Activated CD8-positive, alpha-beta memory T cell treated with anti-CD3 and anti-CD28 coated beads for 24 hours (primary cell): ENCODE measurements at regions not wholly inside any gene's neighbourhood (a gene's known extent, or its start where the extent isn't known, plus 50 kb on each side); places are given as distances from the start of the nearest gene placed in this dataset.

Source experiments
- DNase-seq: peaks from one replicate; pipeline ENCODE4 v3.0.0-alpha.2; 2020

GRCh38 chr2:778731-779350 lies 101.6 kb upstream of the TMEM18 start:
- no peak for DNase-seq

GRCh38 chr2:777546-777945 lies 100.3 kb upstream of the TMEM18 start:
- DNase-seq = no peak

- DNase-seq = no peak
Observed at GRCh38 chr2:777051-777450, 99.8 kb upstream of the TMEM18 start.

GRCh38 chr2:776487-776886 lies 99.3 kb upstream of the TMEM18 start:
- no peak for DNase-seq

GRCh38 chr2:776038-776437 lies 98.8 kb upstream of the TMEM18 start:
- no peak for DNase-seq

- DNase-seq = no peak
Observed at GRCh38 chr2:774436-774835, 97.2 kb upstream of the TMEM18 start.

GRCh38 chr2:773256-774160 lies 96.3 kb upstream of the TMEM18 start:
- no peak for DNase-seq

GRCh38 chr2:771538-771937 lies 94.3 kb upstream of the TMEM18 start:
- no peak for DNase-seq

- no peak for DNase-seq
Observed at GRCh38 chr2:770776-771175, 93.6 kb upstream of the TMEM18 start.

GRCh38 chr2:769771-770170 lies 92.6 kb upstream of the TMEM18 start:
- DNase-seq = no peak

- DNase-seq = no peak
Observed at GRCh38 chr2:768451-768850, 91.2 kb upstream of the TMEM18 start.

GRCh38 chr2:767944-768343 lies 90.7 kb upstream of the TMEM18 start:
- DNase-seq = no peak

- no peak for DNase-seq
Observed at GRCh38 chr2:767440-767839, 90.2 kb upstream of the TMEM18 start.

- no peak for DNase-seq
Observed at GRCh38 chr2:766255-766654, 89.0 kb upstream of the TMEM18 start.

- DNase-seq = no peak
Observed at GRCh38 chr2:765369-765768, 88.2 kb upstream of the TMEM18 start.

- no peak for DNase-seq
Observed at GRCh38 chr2:763766-764525, 86.7 kb upstream of the TMEM18 start.

GRCh38 chr2:762646-763045 lies 85.4 kb upstream of the TMEM18 start:
- no peak for DNase-seq

- DNase-seq = no peak
Observed at GRCh38 chr2:761384-761783, 84.2 kb upstream of the TMEM18 start.

- no peak for DNase-seq
Observed at GRCh38 chr2:760001-760400, 82.8 kb upstream of the TMEM18 start.

GRCh38 chr2:758073-758820 lies 81.0 kb upstream of the TMEM18 start:
- no peak for DNase-seq

GRCh38 chr2:753123-753522 lies 75.9 kb upstream of the TMEM18 start:
- DNase-seq = no peak

- DNase-seq = no peak
Observed at GRCh38 chr2:751474-751873, 74.3 kb upstream of the TMEM18 start.

GRCh38 chr2:750628-751027 lies 73.4 kb upstream of the TMEM18 start:
- no peak for DNase-seq
